SK-N-SH (cell line): ENCODE measurements at regions not wholly inside any gene's neighbourhood (a gene's known extent, or its start where the extent isn't known, plus 50 kb on each side); places are given as distances from the start of the nearest gene placed in this dataset.

Source experiments
- CTCF ChIA-PET: fragments of 300-600, 350-600 bp; formaldehyde crosslinking; extraction: SDS; loops from one replicate; lab custom pipeline; 2021; lab: Yijun Ruan, JAX
- POLR2A ChIA-PET: fragments of 350-600 bp; sonication (Branson Sonifier 250); formaldehyde crosslinking; extraction: SDS; loops from one replicate; lab custom pipeline; 2020; ENCODE audit warnings: antibody characterized with exemption, inconsistent platforms; lab: Yijun Ruan, JAX
- DNase-seq: peaks from one replicate; pipeline ENCODE4 v3.0.0; 2012
- H2AFZ ChIP-seq: fragments of 200-600 bp; sonication (generic); 2 replicates; pipeline ENCODE4 v1.8.1; 2016; ENCODE audit warnings: antibody characterized with exemption, mild to moderate bottlenecking, low read depth
- H3F3A ChIP-seq: fragments of 200-600 bp; sonication (generic); replicated peaks from 2 replicates; pipeline ENCODE3; 2016; ENCODE audit warnings: antibody characterized with exemption, mild to moderate bottlenecking; ENCODE audit not compliant: insufficient read depth
- H3K27ac ChIP-seq, 2 experiments: fragments of 200-500 bp in 1 of 2; fragments of 200-600 bp in 1 of 2; sonication (Bioruptor generic) in 1 of 2; sonication (generic), shearing (Covaris generic) in 1 of 2; 2 replicates each; pipeline versions ENCODE4 v1.5.1 to v1.6.1; 2014 to 2016; ENCODE audit warnings: low read depth in 2 of 2, inconsistent platforms in 1 of 2, low read length in 1 of 2, mild to moderate bottlenecking in 1 of 2, mixed read lengths in 1 of 2
- H3K27me3 ChIP-seq: fragments of 200-600 bp; sonication (generic), shearing (Covaris generic); 2 replicates; pipeline ENCODE4 v1.6.1; 2016; ENCODE audit warnings: mixed run types; ENCODE audit not compliant: insufficient read depth
- H3K36me3 ChIP-seq, 2 experiments: fragments of 200-500 bp in 1 of 2; fragments of 200-600 bp in 1 of 2; sonication (Bioruptor generic) in 1 of 2; sonication (generic) in 1 of 2; replicated peaks in 1 of 2; 2 replicates each; pipeline versions ENCODE3 to v1.5.1; 2014 to 2016; ENCODE audit warnings: low read length in 1 of 2, mild to moderate bottlenecking in 1 of 2; ENCODE audit not compliant: insufficient read depth in 2 of 2, control insufficient read depth in 1 of 2
- H3K4me1 ChIP-seq, 2 experiments: fragments of 200-500 bp in 1 of 2; fragments of 200-600 bp in 1 of 2; sonication (Bioruptor generic) in 1 of 2; sonication (generic), shearing (Covaris generic) in 1 of 2; 2 replicates each; pipeline versions ENCODE4 v1.5.1 to v1.6.1; 2014 to 2016; ENCODE audit warnings: low read depth in 1 of 2, low read length in 1 of 2, mixed run types in 1 of 2; ENCODE audit not compliant: insufficient read depth in 2 of 2, control insufficient read depth in 1 of 2
- H3K4me2 ChIP-seq: fragments of 200-600 bp; sonication (generic), shearing (Covaris generic); 2 replicates; pipeline ENCODE4 v1.6.1; 2017; ENCODE audit warnings: mixed run types
- H3K4me3 ChIP-seq, 2 experiments: fragments of 200-500 bp in 1 of 2; fragments of 200-600 bp in 1 of 2; sonication (Bioruptor generic) in 1 of 2; sonication (generic), shearing (Covaris generic) in 1 of 2; 2 replicates each; pipeline versions ENCODE4 v1.5.1 to v1.8.1; 2014 to 2016; ENCODE audit warnings: low read depth in 2 of 2, inconsistent platforms in 1 of 2, low read length in 1 of 2, mild to moderate bottlenecking in 1 of 2, mixed read lengths in 1 of 2, moderate library complexity in 1 of 2
- H3K79me2 ChIP-seq: fragments of 200-600 bp; sonication (generic); 2 replicates; pipeline ENCODE4 v1.8.1; 2017; ENCODE audit warnings: mild to moderate bottlenecking; ENCODE audit not compliant: insufficient read depth
- H3K9ac ChIP-seq: fragments of 200-600 bp; sonication (generic); 2 replicates; pipeline ENCODE4 v1.6.1; 2017; ENCODE audit warnings: mixed run types
- H3K9me2 ChIP-seq: fragments of 200-600 bp; sonication (generic); 2 replicates; pipeline ENCODE4 v1.6.1; 2017; ENCODE audit warnings: mixed run types
- H3K9me3 ChIP-seq: fragments of 200-600 bp; sonication (generic); 2 replicates; pipeline ENCODE4 v1.6.1; 2017; ENCODE audit warnings: mixed run types, mild to moderate bottlenecking, moderate library complexity
- H4K20me1 ChIP-seq: fragments of 200-600 bp; sonication (generic); 2 replicates; pipeline ENCODE4 v1.6.1; 2017; ENCODE audit warnings: mild to moderate bottlenecking, mixed run types; ENCODE audit not compliant: insufficient read depth
- CHD2 ChIP-seq: fragments of 150-350 bp; IDR thresholded peaks from 2 replicates; pipeline ENCODE4 v1.6.1; 2018; ENCODE audit warnings: low read length; ENCODE audit not compliant: partially characterized antibody
- CTCF ChIP-seq: fragments of 200-600 bp; sonication (generic); IDR thresholded peaks from 2 replicates; pipeline ENCODE4 v1.6.1; 2017; ENCODE audit warnings: antibody characterized with exemption, mild to moderate bottlenecking, moderate library complexity
- ELF1 ChIP-seq: IDR thresholded peaks from 2 replicates; pipeline ENCODE4 v1.4.0; 2012
- EP300 ChIP-seq, 2 experiments: IDR thresholded peaks; 2 replicates each; pipeline versions ENCODE4 v1.4.0 to v1.6.1; 2012; ENCODE audit warnings: borderline replicate concordance in 1 of 2, low read depth in 1 of 2, low read length in 1 of 2
- EZH2phosphoT487 ChIP-seq: fragments of 200-600 bp; sonication (generic); IDR thresholded peaks from 2 replicates; pipeline ENCODE4 v1.6.1; 2017; ENCODE audit warnings: low read depth, mixed run types, mild to moderate bottlenecking, antibody characterized with exemption, moderate library complexity, borderline replicate concordance
- FOSL2 ChIP-seq: IDR thresholded peaks from 2 replicates; pipeline ENCODE4 v1.4.0; 2012; ENCODE audit warnings: low read depth, mild to moderate bottlenecking, moderate library complexity, borderline replicate concordance
- FOXJ3 ChIP-seq: sonication (generic); formaldehyde crosslinking; IDR thresholded peaks from 2 replicates; pipeline ENCODE4 v1.5.1; 2020; ENCODE audit warnings: mild to moderate bottlenecking, missing genetic modification reagents
- FOXM1 ChIP-seq: IDR thresholded peaks from 2 replicates; pipeline ENCODE4 v1.4.0; 2012; ENCODE audit warnings: low read depth, mild to moderate bottlenecking
- GABPA ChIP-seq: IDR thresholded peaks from 2 replicates; pipeline ENCODE4 v1.4.0; 2012; ENCODE audit warnings: low read depth, mild to moderate bottlenecking
- JUND ChIP-seq: IDR thresholded peaks from 2 replicates; pipeline ENCODE4 v1.4.0; 2012
- MEF2A ChIP-seq: IDR thresholded peaks from 2 replicates; pipeline ENCODE4 v1.4.0; 2012; ENCODE audit warnings: low read depth, borderline replicate concordance
- NFIC ChIP-seq: IDR thresholded peaks from 2 replicates; pipeline ENCODE4 v1.4.0; 2012; ENCODE audit warnings: borderline replicate concordance
- POLR2AphosphoS5 ChIP-seq: IDR thresholded peaks from 2 replicates; pipeline ENCODE4 v1.6.1; 2012; ENCODE audit warnings: low read depth, low read length
- RAD21 ChIP-seq: IDR thresholded peaks from 2 replicates; pipeline ENCODE4 v1.6.1; 2012; ENCODE audit warnings: mild to moderate bottlenecking, low read length
- RXRA ChIP-seq: IDR thresholded peaks from 2 replicates; pipeline ENCODE4 v1.4.0; 2012; ENCODE audit warnings: low read depth, mild to moderate bottlenecking, borderline replicate concordance
- SIN3A ChIP-seq: IDR thresholded peaks from 2 replicates; pipeline ENCODE4 v1.6.1; 2012; ENCODE audit warnings: low read depth, mild to moderate bottlenecking, low read length, moderate library complexity, borderline replicate concordance
- SMC3 ChIP-seq: IDR thresholded peaks from 2 replicates; pipeline ENCODE4 v1.6.1; 2012; ENCODE audit warnings: low read depth, low read length, improper control_type of control experiment
- TCF12 ChIP-seq: IDR thresholded peaks from 2 replicates; pipeline ENCODE4 v1.4.0; 2012
- TEAD4 ChIP-seq: IDR thresholded peaks from 2 replicates; pipeline ENCODE4 v1.4.0; 2012; ENCODE audit warnings: mild to moderate bottlenecking, borderline replicate concordance; ENCODE audit not compliant: insufficient read depth
- YY1 ChIP-seq: IDR thresholded peaks from 2 replicates; pipeline ENCODE4 v1.4.0; 2012; ENCODE audit warnings: low read depth, mild to moderate bottlenecking
- WGBS: methylation state at CpG from one replicate; pipeline ENCODE4 v1.1.6; 2017; ENCODE audit warnings: low lambda C conversion rate; 5-methylcytosine and 5-hydroxymethylcytosine counted together
- TF ChIP-seq, protein P1 (sequence below): fragments of 150-350 bp; IDR thresholded peaks from 2 replicates; pipeline ENCODE4 v1.6.1; 2017; ENCODE audit warnings: antibody characterized with exemption, low read length, low read depth, borderline replicate concordance
- TF ChIP-seq, protein P2 (sequence below): IDR thresholded peaks from 2 replicates; pipeline ENCODE4 v1.4.0; 2012; ENCODE audit warnings: low read depth, borderline replicate concordance
- TF ChIP-seq, protein P3 (sequence below): IDR thresholded peaks from 2 replicates; pipeline ENCODE4 v1.4.0; 2012; ENCODE audit warnings: low read depth
- TF ChIP-seq, protein P4 (sequence below): fragments of 150-350 bp; IDR thresholded peaks from 2 replicates; pipeline ENCODE4 v1.6.1; 2016; ENCODE audit warnings: mild to moderate bottlenecking, low read depth, low read length

GRCh38 chr1:83794384-83794783 lies 204.5 kb downstream of the TTLL7 start:
- no peaks in the 10 kb centered on the region for H3K27me3 ChIP-seq
- TF ChIP-seq POLR2AphosphoS5 (no peak), FOSL2 (no peak), SMC3 (no peak), TCF12 (no peak), MEF2A (no peak), RAD21 (no peak), EZH2phosphoT487 (no peak), ELF1 (no peak), FOXJ3 (CRISPR knock-in tag) (no peak), YY1 (no peak), GABPA (no peak), FOXM1 (no peak)
- TF ChIP-seq, protein P1, sequence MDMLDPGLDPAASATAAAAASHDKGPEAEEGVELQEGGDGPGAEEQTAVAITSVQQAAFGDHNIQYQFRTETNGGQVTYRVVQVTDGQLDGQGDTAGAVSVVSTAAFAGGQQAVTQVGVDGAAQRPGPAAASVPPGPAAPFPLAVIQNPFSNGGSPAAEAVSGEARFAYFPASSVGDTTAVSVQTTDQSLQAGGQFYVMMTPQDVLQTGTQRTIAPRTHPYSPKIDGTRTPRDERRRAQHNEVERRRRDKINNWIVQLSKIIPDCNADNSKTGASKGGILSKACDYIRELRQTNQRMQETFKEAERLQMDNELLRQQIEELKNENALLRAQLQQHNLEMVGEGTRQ = no peak
- TF ChIP-seq, protein P2, sequence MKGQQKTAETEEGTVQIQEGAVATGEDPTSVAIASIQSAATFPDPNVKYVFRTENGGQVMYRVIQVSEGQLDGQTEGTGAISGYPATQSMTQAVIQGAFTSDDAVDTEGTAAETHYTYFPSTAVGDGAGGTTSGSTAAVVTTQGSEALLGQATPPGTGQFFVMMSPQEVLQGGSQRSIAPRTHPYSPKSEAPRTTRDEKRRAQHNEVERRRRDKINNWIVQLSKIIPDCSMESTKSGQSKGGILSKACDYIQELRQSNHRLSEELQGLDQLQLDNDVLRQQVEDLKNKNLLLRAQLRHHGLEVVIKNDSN = no peak
- TF ChIP-seq, protein P3, sequence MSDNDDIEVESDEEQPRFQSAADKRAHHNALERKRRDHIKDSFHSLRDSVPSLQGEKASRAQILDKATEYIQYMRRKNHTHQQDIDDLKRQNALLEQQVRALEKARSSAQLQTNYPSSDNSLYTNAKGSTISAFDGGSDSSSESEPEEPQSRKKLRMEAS = no peak
- no peak overlapping the region for H3K4me2 ChIP-seq
- no peaks in the 10 kb centered on the region for H3K9me2 ChIP-seq
- H3K4me3 ChIP-seq = no peak overlapping the region
- H3K27ac ChIP-seq = no peak overlapping the region
- H3K9me3 ChIP-seq = no peaks in the 10 kb centered on the region
- no peak for DNase-seq
- H3F3A ChIP-seq = no peaks in the 10 kb centered on the region
- WGBS = 53% methylated on average over 2 of the region's 2 CpGs
- H3K9ac ChIP-seq = no peak overlapping the region
- CTCF ChIA-PET = interaction anchor here (0.6 kb wide), 1 partner anchor 34 kb away, joined by 3 read pairs; no protein-coding TSS in a partner anchor
- H2AFZ ChIP-seq = no peak overlapping the region
- H4K20me1 ChIP-seq = no peaks in the 10 kb centered on the region
- no peaks in the 10 kb centered on the region for H3K79me2 ChIP-seq
- no peaks in the 10 kb centered on the region for H3K36me3 ChIP-seq
- H3K4me1 ChIP-seq = peaks cover 0 to 3% of the 10 kb centered on the region in 2 experiments; a peak in 1 of 4 replicates
- POLR2A ChIA-PET = no interaction called here

DNA sequence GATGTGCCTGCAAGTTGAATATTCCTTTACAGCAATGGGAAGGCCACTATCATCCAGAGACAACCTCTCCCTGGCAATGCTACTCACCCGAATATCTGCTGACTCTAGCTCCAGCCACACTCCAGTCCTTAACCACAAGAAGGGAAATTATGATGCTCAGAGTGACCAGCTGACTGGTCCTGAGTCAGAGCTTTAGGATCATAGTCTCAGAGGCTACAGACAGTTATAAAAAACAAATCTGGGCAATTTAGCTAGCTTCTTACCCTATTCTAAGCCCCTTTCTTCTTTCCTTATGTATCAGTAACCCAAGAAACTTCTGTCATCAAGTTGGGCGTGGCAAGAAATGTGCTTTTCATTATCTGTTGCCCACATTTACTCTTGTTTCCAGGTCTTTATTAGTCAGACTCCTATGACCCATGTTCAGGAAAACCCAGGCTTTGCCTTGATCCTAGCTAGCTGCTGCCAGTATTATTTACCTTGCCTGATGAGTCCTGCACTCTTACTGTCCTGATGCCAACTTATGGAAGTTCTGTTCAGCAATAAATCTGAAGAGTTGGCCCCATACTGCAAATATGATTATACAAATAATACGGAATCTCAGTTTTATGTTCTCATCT lies 207.0 kb downstream of the TTLL7 start:
- no peak for DNase-seq
- Histone ChIP-seq H3K4me2 (no peak overlapping the region), H3K27me3 (no peaks in the 10 kb centered on the region), H3K27ac (no peak overlapping the region), H3K9ac (no peak overlapping the region), H3K9me2 (no peaks in the 10 kb centered on the region), H3K79me2 (no peaks in the 10 kb centered on the region), H3F3A (no peaks in the 10 kb centered on the region), H3K9me3 (no peaks in the 10 kb centered on the region), H3K36me3 (no peaks in the 10 kb centered on the region), H4K20me1 (no peaks in the 10 kb centered on the region), H2AFZ (no peak overlapping the region), H3K4me1 (no peaks in the 10 kb centered on the region), H3K4me3 (no peak overlapping the region)
- WGBS = 46% methylated on average over 3 of the region's 3 CpGs
- CTCF ChIA-PET = interaction anchor here (1.0 kb wide), 1 partner anchor 641 kb away, joined by 3 read pairs; no protein-coding TSS in a partner anchor
- POLR2A ChIA-PET = no interaction called here
- TF ChIP-seq CTCF (no peak), CHD2 (no peak), RXRA (no peak), NFIC (no peak), EZH2phosphoT487 (no peak), ELF1 (no peak), MEF2A (no peak), GABPA (no peak), TEAD4 (no peak), SIN3A (no peak), TCF12 (no peak), EP300 (IDR thresholded peaks at IDR 0.05; ENCODE audit: borderline replicate concordance in 1 of 2, low read depth in 1 of 2, low read length in 1 of 2) (no peak), SMC3 (no peak), JUND (no peak)
- TF ChIP-seq, protein P4, sequence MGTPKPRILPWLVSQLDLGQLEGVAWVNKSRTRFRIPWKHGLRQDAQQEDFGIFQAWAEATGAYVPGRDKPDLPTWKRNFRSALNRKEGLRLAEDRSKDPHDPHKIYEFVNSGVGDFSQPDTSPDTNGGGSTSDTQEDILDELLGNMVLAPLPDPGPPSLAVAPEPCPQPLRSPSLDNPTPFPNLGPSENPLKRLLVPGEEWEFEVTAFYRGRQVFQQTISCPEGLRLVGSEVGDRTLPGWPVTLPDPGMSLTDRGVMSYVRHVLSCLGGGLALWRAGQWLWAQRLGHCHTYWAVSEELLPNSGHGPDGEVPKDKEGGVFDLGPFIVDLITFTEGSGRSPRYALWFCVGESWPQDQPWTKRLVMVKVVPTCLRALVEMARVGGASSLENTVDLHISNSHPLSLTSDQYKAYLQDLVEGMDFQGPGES = no peak
